Head of caudate nucleus (tissue), 42 donors: ENCODE measurements at regions not wholly inside any gene's neighbourhood (a gene's known extent, or its start where the extent isn't known, plus 50 kb on each side); places are given as distances from the start of the nearest gene placed in this dataset.
"Not testable (repeated sequence)": the region's sequence is repeated elsewhere in the genome, so short reads cannot be mapped to it uniquely, and the experiment has no call there.

Experiments
- DNase-seq, 42 donors: peaks; one replicate each; pipeline versions ENCODE4 v3.0.0 to v3.0.0-alpha.2; 2020 to 2021; ENCODE audit warnings: mixed read lengths in 7 of 42
- intact Hi-C: fragments of 100-400 bp; cut with DNase I; formaldehyde crosslinking; loops from one replicate; pipeline ENCODE4 v1.15.0; 2022

DNA sequence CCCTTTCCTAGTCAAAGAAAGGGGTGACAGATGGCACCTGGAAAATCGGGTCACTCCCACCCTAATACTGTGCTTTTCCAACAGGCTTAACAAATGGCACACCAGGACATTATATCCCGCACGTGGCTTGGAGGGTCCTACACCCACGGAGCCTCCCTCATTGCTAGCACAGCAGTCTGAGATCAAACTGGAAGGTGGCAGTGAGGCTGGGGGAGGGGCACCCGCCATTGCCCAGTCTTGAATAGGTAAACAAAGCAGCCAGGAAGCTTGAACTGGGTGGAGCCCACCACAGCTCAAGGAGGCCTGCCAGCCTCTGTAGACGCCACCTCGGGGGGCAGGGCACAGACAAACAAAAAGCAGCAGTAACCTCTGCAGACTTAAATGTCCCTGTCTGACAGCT lies 249.2 kb upstream of the ALG10 start:
- intact Hi-C loops, DNase-seq: not testable (repeated sequence)

DNA sequence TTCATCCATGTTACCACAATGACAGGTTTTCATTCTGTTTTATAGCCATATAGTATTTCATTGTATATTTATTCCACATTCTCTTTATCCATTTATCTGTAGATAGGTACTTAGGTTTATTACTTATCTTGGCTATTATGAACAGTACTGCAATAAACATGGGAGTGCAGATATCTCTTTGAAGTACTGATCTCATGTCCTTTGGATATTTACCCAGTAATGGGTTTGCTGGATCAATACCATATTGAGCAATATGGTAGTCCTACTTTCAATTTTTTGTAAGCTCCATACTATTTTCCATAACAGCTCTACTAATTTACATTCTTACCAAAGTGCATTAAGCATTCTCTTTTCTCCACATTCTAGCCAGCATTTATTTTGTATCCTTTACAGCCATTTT lies 235.8 kb upstream of the ALG10 start:
- no peak for DNase-seq
- intact Hi-C loops, result no loop called here

DNA sequence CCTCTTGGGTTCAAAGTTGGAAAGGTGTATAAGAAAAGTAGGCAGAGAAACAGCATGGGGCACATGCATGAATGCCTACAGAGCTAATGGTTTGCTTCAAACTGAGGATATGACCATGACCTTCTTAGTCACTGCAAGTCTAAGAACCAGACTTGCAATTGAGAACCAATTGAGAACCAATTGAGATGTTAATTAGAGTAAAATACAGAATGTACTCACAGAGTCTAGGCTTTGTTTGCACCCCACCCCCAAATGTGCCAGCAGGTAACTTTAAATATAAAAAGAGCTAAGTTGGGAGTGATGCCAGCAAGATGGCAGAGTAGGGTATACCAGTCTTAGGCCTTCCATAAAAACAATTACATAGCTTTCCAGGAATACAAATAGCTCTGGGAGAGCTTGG lies 227.3 kb upstream of the ALG10 start:
- intact Hi-C loops, result no loop called here
- no peak for DNase-seq

- DNase-seq, result no peak
- intact Hi-C loops, result no loop called here
Measured at GRCh38 chr12:33795536-33795935, 226.8 kb upstream of the ALG10 start.

DNA sequence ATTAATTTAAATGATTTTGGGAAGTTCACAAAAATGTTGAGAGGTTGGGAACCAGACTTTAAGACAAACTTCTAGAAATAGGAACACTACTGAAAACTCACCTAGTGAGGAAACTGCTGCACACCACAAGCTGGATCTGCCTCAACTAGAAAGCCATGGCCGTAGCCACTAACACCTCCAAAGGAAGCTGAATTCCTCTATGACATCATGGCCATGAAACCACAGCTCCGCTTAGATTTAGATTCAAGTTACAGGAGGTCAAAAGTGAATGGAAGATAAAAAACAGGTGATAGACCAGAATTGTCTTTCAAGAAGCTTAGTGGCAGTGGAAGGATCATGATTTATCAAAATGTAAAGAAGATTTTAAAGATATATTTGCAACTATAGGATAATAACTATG lies 208.8 kb upstream of the ALG10 start:
- DNase-seq, result no peak
- intact Hi-C loops, result no loop called here

- intact Hi-C loops, result no loop called here
- no peak for DNase-seq
Measured at GRCh38 chr12:33817713-33818112, 204.6 kb upstream of the ALG10 start.

GRCh38 chr12:33818313-33818712 lies 204.0 kb upstream of the ALG10 start:
- intact Hi-C loops, result no loop called here

DNA sequence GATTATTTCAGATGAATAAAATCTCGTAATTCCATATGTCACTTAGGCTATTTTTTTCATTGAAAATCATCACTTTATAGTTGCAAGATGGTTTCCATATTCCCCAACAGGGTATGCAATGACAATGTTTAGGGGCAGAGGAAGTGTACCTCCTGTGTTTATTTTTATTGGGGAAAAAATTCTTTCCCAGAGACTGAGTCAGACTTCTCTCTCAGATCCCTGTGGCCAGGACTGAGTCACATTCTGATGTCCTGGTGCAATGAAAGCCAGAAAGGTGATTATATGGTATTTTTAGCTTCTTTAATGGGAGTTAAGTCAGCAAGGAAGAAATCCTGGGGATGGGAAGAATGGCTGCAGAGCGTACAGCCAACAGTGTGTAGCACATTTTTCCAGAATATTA lies 196.9 kb upstream of the ALG10 start:
- DNase-seq, result no peak
- intact Hi-C loops, result no loop called here

More at GRCh38 chr12:33818313-33818712, 204.0 kb upstream of the ALG10 start:
- DNase-seq, result no peak

GRCh38 chr12:33825986-33826602 lies 196.2 kb upstream of the ALG10 start:
- intact Hi-C loops, result no loop called here
- no peak for DNase-seq

- no peak for DNase-seq
- intact Hi-C loops, result no loop called here
Measured at GRCh38 chr12:33828326-33828725, 194.0 kb upstream of the ALG10 start.

DNA sequence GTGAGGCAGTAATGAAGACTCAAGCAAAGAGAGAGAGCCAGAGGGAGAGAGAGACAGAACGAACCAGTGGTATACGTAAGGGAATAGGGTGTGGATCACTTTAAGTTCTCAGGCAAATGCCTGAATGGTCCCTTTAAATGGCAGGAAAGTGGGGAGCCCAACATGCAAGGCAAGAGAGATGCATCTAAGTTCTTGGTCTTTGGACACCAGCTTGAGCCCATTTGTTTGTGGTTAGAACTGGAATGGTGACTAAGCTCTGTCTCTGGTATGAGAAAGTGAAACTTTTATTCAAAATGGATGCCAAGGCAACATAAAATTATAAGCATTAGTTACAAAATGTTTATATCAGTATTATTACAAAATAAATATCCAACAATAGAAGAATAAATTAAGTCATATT lies 192.2 kb upstream of the ALG10 start:
- DNase-seq, result no peak
- intact Hi-C loops, result no loop called here

- intact Hi-C loops, result no loop called here
- no peak for DNase-seq
Measured at GRCh38 chr12:33832900-33833299, 189.4 kb upstream of the ALG10 start.

- intact Hi-C loops, result no loop called here
- DNase-seq, result no peak
Measured at GRCh38 chr12:33834672-33835071, 187.6 kb upstream of the ALG10 start.

DNA sequence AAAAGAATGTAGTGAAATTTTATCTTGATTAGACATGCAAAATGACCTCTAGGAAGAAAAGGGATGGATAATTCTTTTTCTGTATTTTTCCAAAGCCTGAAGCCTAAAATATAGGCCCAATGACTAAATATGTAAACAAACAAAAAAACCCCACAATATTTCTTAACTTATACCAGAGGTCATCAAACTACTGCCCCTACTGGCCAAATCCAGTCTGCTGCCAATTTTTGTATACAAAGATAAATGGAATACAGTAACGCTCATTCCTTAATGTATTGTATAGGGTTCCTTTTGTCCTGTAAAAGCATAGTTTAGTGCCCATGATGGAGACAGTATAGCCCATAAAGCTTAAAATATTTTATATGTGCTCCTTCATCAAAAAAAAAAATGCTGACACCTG lies 145.7 kb upstream of the ALG10 start:
- intact Hi-C loops, result no loop called here

GRCh38 chr12:33892425-33892824 lies 129.9 kb upstream of the ALG10 start:
- intact Hi-C loops, result no loop called here
- DNase-seq, result no peak

More for the DNA sequence above, 145.7 kb upstream of the ALG10 start:
- no peak for DNase-seq

- DNase-seq, intact Hi-C loops: not testable (repeated sequence)
Measured at GRCh38 chr12:33920460-33920859, 101.8 kb upstream of the ALG10 start.

- no peak for DNase-seq
- intact Hi-C loops, result no loop called here
Measured at GRCh38 chr12:33926095-33926494, 96.2 kb upstream of the ALG10 start.

DNA sequence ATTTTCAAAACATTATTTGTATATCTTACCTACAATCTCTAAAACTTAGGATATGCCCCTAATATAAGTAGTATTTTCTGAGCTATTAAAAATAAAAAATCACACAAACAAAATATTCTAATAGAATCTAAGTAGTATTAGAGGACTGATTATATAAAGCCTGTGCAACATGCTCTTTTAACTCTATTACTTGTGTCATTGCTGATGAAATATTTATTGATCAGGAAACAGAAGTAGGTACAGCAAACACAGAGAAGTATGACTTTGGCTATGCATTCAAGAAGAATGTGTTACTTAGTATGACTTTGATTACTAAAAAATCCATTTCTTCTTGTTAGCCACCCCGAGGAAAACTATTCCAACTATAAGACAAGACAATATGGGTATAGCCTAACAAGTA lies 84.6 kb upstream of the ALG10 start:
- DNase-seq, intact Hi-C loops: not testable (repeated sequence)

DNA sequence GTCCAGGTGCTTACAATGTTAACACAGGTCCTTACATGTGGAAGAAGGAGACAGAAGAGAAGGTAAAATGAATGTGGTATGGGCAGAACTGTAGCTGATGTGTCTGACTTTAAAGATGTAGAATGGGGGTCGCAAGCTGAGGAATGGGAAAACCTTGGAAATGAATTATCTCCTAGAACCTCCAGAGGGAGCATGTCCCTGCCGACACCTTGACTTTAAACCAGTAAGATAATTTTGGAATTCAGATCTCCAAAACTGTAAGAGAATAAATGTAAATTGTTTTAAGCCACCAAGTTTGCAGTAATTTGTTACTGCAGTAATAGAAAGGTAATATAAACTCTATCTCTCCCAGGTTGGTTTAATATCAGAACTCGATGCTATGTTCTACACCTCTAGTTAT lies 80.1 kb upstream of the ALG10 start:
- intact Hi-C loops, result no loop called here
- no peak for DNase-seq

GRCh38 chr12:33944703-33945437 lies 77.4 kb upstream of the ALG10 start:
- intact Hi-C loops, result no loop called here

DNA sequence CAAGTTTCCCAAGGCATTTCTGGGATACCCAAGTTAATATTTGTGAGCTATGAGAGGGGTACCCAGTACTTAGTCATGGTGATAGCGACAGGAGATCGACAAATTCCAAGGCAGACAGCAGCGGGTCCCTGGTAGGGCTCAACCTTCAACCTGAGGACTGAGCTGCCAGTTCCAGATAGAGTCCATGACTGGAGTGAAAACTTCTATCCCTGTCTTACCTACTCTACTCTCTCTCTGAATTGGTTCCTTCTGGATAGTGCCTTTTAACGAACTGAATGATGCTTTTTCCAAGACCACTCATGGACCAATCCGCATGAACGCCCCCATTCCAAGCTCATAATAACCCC lies 76.9 kb upstream of the ALG10 start:
- DNase-seq, result no peak
- intact Hi-C loops, result no loop called here

More at GRCh38 chr12:33944703-33945437, 77.4 kb upstream of the ALG10 start:
- DNase-seq, result no peak
